WTC11 (cell line): ENCODE measurements at regions not wholly inside any gene's neighbourhood (a gene's known extent, or its start where the extent isn't known, plus 50 kb on each side); places are given as distances from the start of the nearest gene placed in this dataset.

Experiments used
- ATAC-seq: fragments of 200-7000 bp; cut with Tn5 transposase; 2 replicates; pipeline ENCODE4 v1.10.0; 2021; ENCODE audit warnings: mild to moderate bottlenecking, moderate library complexity
- CTCF ChIA-PET: fragments of 300-600 bp; sonication (Branson Sonifier 250); formaldehyde crosslinking; loops from one replicate; lab custom pipeline; 2021; ENCODE audit warnings: antibody characterized with exemption; lab: Charles Lee
- POLR2A ChIA-PET: fragments of 350-600 bp; sonication (Branson Sonifier 250); formaldehyde crosslinking; loops from one replicate; lab custom pipeline; 2021; ENCODE audit warnings: antibody characterized with exemption; lab: Charles Lee
- DNase-seq: peaks from one replicate; pipeline ENCODE4 v3.0.0; 2021; ENCODE audit warnings: low spot score
- H3K27ac Mint-ChIP-seq: 2 replicates; pipeline ENCODE4 v1.8.0; 2021; ENCODE audit warnings: mixed read lengths
- H3K27me3 Mint-ChIP-seq: 2 replicates; pipeline ENCODE4 v1.8.0; 2021; ENCODE audit warnings: low read depth, mild to moderate bottlenecking, moderate library complexity, mixed read lengths
- H3K36me3 Mint-ChIP-seq: 2 replicates; pipeline ENCODE4 v1.8.0; 2021; ENCODE audit warnings: mixed read lengths
- H3K4me1 Mint-ChIP-seq: 2 replicates; pipeline ENCODE4 v1.8.0; 2022; ENCODE audit warnings: mixed read lengths
- H3K4me3 Mint-ChIP-seq: 2 replicates; pipeline ENCODE4 v1.8.0; 2021; ENCODE audit warnings: mild to moderate bottlenecking, moderate library complexity, mixed read lengths
- H3K9me3 Mint-ChIP-seq: 2 replicates; pipeline ENCODE4 v1.8.0; 2021; ENCODE audit warnings: mixed read lengths
- CREB1 ChIP-seq: sonication (generic); formaldehyde crosslinking; IDR thresholded peaks from 2 replicates; pipeline ENCODE4 v1.8.0; 2023; ENCODE audit warnings: mild to moderate bottlenecking, missing genetic modification reagents
- ELF4 ChIP-seq: sonication (generic); formaldehyde crosslinking; IDR thresholded peaks from 2 replicates; pipeline ENCODE4 v1.8.1; 2022; ENCODE audit warnings: low read depth, mild to moderate bottlenecking, moderate library complexity, missing genetic modification reagents
- ESRRA ChIP-seq: sonication (generic); formaldehyde crosslinking; IDR thresholded peaks from 2 replicates; pipeline ENCODE4 v1.8.1; 2022; ENCODE audit warnings: mild to moderate bottlenecking, missing genetic modification reagents, borderline replicate concordance
- GTF2I ChIP-seq: fragments of 250-450 bp; sonication (Bioruptor Pico); conservative IDR thresholded peaks from 2 replicates; pipeline ENCODE4 v1.4.0; 2021; ENCODE audit warnings: mild to moderate bottlenecking
- KAT7 ChIP-seq: sonication (generic); formaldehyde crosslinking; IDR thresholded peaks from 2 replicates; pipeline ENCODE4 v1.8.1; 2023; ENCODE audit warnings: missing genetic modification reagents, mild to moderate bottlenecking, borderline replicate concordance
- NFE2L1 ChIP-seq: sonication (generic); formaldehyde crosslinking; IDR thresholded peaks from 2 replicates; pipeline ENCODE4 v1.8.1; 2023; ENCODE audit warnings: missing genetic modification reagents
- NR3C1 ChIP-seq: sonication (generic); formaldehyde crosslinking; conservative IDR thresholded peaks from 2 replicates; pipeline ENCODE4 v1.8.1; 2023; ENCODE audit warnings: low read depth, mild to moderate bottlenecking, missing genetic modification reagents
- SMAD3 ChIP-seq: sonication (generic); formaldehyde crosslinking; IDR thresholded peaks from 2 replicates; pipeline ENCODE4 v1.8.0; 2022; ENCODE audit warnings: missing genetic modification reagents, mild to moderate bottlenecking, borderline replicate concordance
- SOX15 ChIP-seq: fragments of 250-450 bp; sonication (Bioruptor Pico); IDR thresholded peaks from 2 replicates; pipeline ENCODE4 v1.9.0; 2021; ENCODE audit warnings: mild to moderate bottlenecking
- SP1 ChIP-seq: sonication (generic); formaldehyde crosslinking; conservative IDR thresholded peaks from 2 replicates; pipeline ENCODE4 v1.8.1; 2022; ENCODE audit warnings: missing genetic modification reagents
- ZBTB21 ChIP-seq: sonication (generic); formaldehyde crosslinking; IDR thresholded peaks from 2 replicates; pipeline ENCODE4 v1.8.1; 2023; ENCODE audit warnings: mild to moderate bottlenecking, missing genetic modification reagents, borderline replicate concordance
- ZNF219 ChIP-seq: sonication (generic); formaldehyde crosslinking; IDR thresholded peaks from 2 replicates; pipeline ENCODE4 v1.8.0; 2023; ENCODE audit warnings: missing genetic modification reagents, mild to moderate bottlenecking, borderline replicate concordance
- TF ChIP-seq, protein P1 (sequence below): sonication (generic); formaldehyde crosslinking; IDR thresholded peaks from 2 replicates; pipeline ENCODE4 v1.8.1; 2023; ENCODE audit warnings: mild to moderate bottlenecking, moderate library complexity, missing genetic modification reagents
- TF ChIP-seq, protein P2 (sequence below): sonication (generic); formaldehyde crosslinking; IDR thresholded peaks from 2 replicates; pipeline ENCODE4 v1.8.1; 2022; ENCODE audit warnings: low read depth, missing genetic modification reagents, borderline replicate concordance
- TF ChIP-seq, protein P3 (sequence below): sonication (generic); formaldehyde crosslinking; IDR thresholded peaks from 2 replicates; pipeline ENCODE4 v1.8.1; 2023; ENCODE audit warnings: mild to moderate bottlenecking, missing genetic modification reagents
- TF ChIP-seq, protein P4 (sequence below): fragments of 250-450 bp; sonication (Bioruptor Pico); IDR thresholded peaks from 2 replicates; pipeline ENCODE4 v1.9.0; 2021; ENCODE audit warnings: moderate library complexity, mild to moderate bottlenecking, inconsistent platforms, borderline replicate concordance
- TF ChIP-seq, protein P5 (sequence below): fragments of 250-450 bp; sonication (Bioruptor Pico); IDR thresholded peaks from 2 replicates; pipeline ENCODE4 v2.1.2; 2022; ENCODE audit warnings: mild to moderate bottlenecking, moderate library complexity
- TF ChIP-seq, protein P6 (sequence below): sonication (generic); formaldehyde crosslinking; IDR thresholded peaks from 2 replicates; pipeline ENCODE4 v1.8.0; 2022; ENCODE audit warnings: mild to moderate bottlenecking, missing genetic modification reagents
- TF ChIP-seq, protein P7 (sequence below): sonication (generic); formaldehyde crosslinking; IDR thresholded peaks from 2 replicates; pipeline ENCODE4 v1.8.1; 2022; ENCODE audit warnings: missing genetic modification reagents, borderline replicate concordance
- TF ChIP-seq, protein P8 (sequence below): sonication (generic); formaldehyde crosslinking; IDR thresholded peaks from 2 replicates; pipeline ENCODE4 v1.8.0; 2022; ENCODE audit warnings: missing genetic modification reagents

DNA sequence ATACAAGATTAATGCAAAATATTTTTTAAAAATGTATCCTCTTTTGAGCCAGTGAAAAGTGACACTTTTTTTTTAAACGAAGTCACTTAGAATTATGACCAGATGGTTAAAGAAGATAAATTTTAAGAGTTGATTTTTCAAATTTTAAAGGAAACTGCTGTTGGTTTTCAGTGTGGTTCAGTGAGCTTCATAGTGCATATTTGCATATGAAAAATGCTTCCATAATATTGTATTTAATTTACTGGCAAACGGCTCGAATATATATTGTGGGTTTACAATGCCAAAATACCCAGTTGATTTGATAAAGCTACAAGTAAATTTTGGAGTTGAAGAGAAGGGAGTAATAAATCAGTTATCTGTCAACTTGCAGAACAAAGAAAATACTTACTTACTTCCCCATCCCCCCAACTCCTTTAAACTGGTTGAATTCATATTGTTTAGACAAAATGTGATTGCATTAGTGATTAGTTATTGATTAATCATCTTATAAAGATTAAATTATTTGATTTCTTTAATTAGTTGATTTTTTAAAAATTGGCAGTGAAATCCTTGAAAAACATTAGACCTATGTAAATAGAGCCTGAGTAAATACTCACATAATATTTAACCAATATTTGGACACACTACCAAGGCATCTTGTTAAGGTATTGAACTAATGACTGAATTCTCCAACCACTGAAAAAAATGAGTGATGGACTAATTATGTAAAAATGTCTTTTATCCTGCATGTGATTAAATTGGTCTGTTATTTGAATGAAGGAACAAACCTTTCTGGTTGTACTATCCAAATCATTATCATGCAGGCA is 122.8 kb upstream of the APP start (continued):
- TF ChIP-seq, protein P1, sequence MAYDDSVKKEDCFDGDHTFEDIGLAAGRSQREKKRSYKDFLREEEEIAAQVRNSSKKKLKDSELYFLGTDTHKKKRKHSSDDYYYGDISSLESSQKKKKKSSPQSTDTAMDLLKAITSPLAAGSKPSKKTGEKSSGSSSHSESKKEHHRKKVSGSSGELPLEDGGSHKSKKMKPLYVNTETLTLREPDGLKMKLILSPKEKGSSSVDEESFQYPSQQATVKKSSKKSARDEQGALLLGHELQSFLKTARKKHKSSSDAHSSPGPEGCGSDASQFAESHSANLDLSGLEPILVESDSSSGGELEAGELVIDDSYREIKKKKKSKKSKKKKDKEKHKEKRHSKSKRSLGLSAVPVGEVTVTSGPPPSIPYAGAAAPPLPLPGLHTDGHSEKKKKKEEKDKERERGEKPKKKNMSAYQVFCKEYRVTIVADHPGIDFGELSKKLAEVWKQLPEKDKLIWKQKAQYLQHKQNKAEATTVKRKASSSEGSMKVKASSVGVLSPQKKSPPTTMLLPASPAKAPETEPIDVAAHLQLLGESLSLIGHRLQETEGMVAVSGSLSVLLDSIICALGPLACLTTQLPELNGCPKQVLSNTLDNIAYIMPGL (CRISPR knock-in tag) = no peak
- no peak for TF ChIP-seq ZNF219
- TF ChIP-seq NFE2L1 (CRISPR knock-in tag) = no peak
- TF ChIP-seq KAT7 = no peak
- TF ChIP-seq, protein P2, sequence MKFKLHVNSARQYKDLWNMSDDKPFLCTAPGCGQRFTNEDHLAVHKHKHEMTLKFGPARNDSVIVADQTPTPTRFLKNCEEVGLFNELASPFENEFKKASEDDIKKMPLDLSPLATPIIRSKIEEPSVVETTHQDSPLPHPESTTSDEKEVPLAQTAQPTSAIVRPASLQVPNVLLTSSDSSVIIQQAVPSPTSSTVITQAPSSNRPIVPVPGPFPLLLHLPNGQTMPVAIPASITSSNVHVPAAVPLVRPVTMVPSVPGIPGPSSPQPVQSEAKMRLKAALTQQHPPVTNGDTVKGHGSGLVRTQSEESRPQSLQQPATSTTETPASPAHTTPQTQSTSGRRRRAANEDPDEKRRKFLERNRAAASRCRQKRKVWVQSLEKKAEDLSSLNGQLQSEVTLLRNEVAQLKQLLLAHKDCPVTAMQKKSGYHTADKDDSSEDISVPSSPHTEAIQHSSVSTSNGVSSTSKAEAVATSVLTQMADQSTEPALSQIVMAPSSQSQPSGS (CRISPR knock-in tag) = no peak
- TF ChIP-seq, protein P3, sequence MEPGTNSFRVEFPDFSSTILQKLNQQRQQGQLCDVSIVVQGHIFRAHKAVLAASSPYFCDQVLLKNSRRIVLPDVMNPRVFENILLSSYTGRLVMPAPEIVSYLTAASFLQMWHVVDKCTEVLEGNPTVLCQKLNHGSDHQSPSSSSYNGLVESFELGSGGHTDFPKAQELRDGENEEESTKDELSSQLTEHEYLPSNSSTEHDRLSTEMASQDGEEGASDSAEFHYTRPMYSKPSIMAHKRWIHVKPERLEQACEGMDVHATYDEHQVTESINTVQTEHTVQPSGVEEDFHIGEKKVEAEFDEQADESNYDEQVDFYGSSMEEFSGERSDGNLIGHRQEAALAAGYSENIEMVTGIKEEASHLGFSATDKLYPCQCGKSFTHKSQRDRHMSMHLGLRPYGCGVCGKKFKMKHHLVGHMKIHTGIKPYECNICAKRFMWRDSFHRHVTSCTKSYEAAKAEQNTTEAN (CRISPR knock-in tag) = no peak
- TF ChIP-seq, protein P4, sequence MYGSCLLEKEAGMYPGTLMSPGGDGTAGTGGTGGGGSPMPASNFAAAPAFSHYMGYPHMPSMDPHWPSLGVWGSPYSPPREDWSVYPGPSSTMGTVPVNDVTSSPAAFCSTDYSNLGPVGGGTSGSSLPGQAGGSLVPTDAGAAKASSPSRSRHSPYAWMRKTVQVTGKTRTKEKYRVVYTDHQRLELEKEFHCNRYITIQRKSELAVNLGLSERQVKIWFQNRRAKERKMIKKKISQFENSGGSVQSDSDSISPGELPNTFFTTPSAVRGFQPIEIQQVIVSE (CRISPR knock-in tag) = no peak
- TF ChIP-seq ESRRA (CRISPR knock-in tag) = no peak
- no peak for TF ChIP-seq ELF4 (CRISPR knock-in tag)
- TF ChIP-seq ZBTB21 (CRISPR knock-in tag) = no peak
- TF ChIP-seq SOX15 (CRISPR knock-in tag) = no peak

DNA sequence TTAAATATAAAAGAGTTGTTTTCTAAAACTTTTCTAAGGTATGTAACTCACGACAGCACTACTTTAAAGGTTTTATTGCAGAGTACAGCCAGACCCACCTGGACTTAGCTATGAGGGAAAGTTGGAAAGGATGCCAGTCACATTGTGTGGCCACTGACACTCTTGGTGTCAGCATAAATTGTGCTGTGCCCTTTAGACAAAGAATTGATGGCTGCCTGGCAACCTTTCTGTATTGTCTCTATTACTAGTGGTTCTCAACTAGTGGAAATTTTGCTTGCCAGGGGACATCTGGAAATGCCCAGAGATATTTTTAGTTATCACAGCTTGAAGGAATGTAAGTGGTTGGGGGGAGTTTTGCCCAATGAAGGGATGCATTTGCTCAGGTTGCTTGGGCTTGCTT is 117.5 kb upstream of the APP start:
- H3K27me3 Mint-ChIP-seq = peaks cover 5% of the 10 kb centered on the region
- CTCF ChIA-PET = no interaction called here
- H3K27ac Mint-ChIP-seq = no peak overlapping the region
- H3K9me3 Mint-ChIP-seq = peaks cover 30% of the 10 kb centered on the region
- ATAC-seq (no peak), DNase-seq (no peak)
- no peaks in the 10 kb centered on the region for H3K4me1 Mint-ChIP-seq
- no peak for TF ChIP-seq GTF2I
- peaks cover 7% of the 10 kb centered on the region for H3K36me3 Mint-ChIP-seq
- H3K4me3 Mint-ChIP-seq = no peak overlapping the region
- POLR2A ChIA-PET = no interaction called here

DNA sequence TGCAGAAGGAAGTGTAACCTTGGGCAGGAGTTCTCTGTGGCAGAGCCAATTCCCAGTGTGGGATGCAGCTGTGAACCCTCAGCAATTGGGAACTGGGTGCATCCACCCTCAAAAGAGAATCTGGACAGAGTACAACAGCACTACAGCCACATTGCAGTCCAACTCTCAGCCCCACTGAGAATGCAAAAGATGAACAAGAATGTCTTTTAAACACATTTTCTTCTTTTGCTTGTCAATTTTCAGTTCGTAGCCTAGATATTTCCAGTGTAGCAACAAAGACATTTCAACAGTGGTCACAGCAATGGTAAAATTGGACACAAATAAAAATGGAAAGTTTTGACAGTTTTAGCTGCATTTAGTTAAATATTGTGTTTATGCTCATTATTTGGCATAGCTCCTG is 114.0 kb upstream of the APP start:
- no peak for DNase-seq
- ChIA-PET POLR2A (no interaction called here), CTCF (no interaction called here)
- H3K4me1 Mint-ChIP-seq = peaks cover 29% of the 10 kb centered on the region
- ATAC-seq = no peak
- no peak overlapping the region for H3K27ac Mint-ChIP-seq
- H3K9me3 Mint-ChIP-seq = peaks cover 3% of the 10 kb centered on the region; the same call in 1 of the 2 replicates
- H3K36me3 Mint-ChIP-seq = no peaks in the 10 kb centered on the region
- H3K4me3 Mint-ChIP-seq = no peak overlapping the region
- peaks cover 5% of the 10 kb centered on the region for H3K27me3 Mint-ChIP-seq
- no peak for TF ChIP-seq CREB1 (CRISPR knock-in tag)
- TF ChIP-seq, protein P5, sequence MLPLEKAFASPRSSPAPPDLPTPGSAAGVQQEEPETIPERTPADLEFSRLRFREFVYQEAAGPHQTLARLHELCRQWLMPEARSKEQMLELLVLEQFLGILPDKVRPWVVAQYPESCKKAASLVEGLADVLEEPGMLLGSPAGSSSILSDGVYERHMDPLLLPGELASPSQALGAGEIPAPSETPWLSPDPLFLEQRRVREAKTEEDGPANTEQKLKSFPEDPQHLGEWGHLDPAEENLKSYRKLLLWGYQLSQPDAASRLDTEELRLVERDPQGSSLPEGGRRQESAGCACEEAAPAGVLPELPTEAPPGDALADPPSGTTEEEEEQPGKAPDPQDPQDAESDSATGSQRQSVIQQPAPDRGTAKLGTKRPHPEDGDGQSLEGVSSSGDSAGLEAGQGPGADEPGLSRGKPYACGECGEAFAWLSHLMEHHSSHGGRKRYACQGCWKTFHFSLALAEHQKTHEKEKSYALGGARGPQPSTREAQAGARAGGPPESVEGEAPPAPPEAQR = no peak
- TF ChIP-seq SMAD3 (CRISPR knock-in tag) = no peak
- TF ChIP-seq, protein P6, sequence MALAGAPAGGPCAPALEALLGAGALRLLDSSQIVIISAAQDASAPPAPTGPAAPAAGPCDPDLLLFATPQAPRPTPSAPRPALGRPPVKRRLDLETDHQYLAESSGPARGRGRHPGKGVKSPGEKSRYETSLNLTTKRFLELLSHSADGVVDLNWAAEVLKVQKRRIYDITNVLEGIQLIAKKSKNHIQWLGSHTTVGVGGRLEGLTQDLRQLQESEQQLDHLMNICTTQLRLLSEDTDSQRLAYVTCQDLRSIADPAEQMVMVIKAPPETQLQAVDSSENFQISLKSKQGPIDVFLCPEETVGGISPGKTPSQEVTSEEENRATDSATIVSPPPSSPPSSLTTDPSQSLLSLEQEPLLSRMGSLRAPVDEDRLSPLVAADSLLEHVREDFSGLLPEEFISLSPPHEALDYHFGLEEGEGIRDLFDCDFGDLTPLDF (CRISPR knock-in tag) = no peak
- TF ChIP-seq, protein P7, sequence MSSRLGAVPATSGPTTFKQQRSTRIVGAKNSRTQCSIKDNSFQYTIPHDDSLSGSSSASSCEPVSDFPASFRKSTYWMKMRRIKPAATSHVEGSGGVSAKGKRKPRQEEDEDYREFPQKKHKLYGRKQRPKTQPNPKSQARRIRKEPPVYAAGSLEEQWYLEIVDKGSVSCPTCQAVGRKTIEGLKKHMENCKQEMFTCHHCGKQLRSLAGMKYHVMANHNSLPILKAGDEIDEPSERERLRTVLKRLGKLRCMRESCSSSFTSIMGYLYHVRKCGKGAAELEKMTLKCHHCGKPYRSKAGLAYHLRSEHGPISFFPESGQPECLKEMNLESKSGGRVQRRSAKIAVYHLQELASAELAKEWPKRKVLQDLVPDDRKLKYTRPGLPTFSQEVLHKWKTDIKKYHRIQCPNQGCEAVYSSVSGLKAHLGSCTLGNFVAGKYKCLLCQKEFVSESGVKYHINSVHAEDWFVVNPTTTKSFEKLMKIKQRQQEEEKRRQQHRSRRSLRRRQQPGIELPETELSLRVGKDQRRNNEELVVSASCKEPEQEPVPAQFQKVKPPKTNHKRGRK (CRISPR knock-in tag) = no peak
- no peak for TF ChIP-seq SP1 (CRISPR knock-in tag)
- no peak for TF ChIP-seq NR3C1 (CRISPR knock-in tag)
- TF ChIP-seq ZNF219 = no peak
- TF ChIP-seq, protein P8, sequence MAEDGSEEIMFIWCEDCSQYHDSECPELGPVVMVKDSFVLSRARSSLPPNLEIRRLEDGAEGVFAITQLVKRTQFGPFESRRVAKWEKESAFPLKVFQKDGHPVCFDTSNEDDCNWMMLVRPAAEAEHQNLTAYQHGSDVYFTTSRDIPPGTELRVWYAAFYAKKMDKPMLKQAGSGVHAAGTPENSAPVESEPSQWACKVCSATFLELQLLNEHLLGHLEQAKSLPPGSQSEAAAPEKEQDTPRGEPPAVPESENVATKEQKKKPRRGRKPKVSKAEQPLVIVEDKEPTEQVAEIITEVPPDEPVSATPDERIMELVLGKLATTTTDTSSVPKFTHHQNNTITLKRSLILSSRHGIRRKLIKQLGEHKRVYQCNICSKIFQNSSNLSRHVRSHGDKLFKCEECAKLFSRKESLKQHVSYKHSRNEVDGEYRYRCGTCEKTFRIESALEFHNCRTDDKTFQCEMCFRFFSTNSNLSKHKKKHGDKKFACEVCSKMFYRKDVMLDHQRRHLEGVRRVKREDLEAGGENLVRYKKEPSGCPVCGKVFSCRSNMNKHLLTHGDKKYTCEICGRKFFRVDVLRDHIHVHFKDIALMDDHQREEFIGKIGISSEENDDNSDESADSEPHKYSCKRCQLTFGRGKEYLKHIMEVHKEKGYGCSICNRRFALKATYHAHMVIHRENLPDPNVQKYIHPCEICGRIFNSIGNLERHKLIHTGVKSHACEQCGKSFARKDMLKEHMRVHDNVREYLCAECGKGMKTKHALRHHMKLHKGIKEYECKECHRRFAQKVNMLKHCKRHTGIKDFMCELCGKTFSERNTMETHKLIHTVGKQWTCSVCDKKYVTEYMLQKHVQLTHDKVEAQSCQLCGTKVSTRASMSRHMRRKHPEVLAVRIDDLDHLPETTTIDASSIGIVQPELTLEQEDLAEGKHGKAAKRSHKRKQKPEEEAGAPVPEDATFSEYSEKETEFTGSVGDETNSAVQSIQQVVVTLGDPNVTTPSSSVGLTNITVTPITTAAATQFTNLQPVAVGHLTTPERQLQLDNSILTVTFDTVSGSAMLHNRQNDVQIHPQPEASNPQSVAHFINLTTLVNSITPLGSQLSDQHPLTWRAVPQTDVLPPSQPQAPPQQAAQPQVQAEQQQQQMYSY (CRISPR knock-in tag) = no peak
